Putamen (tissue), 1 donor: ENCODE measurements at regions not wholly inside any gene's neighbourhood (a gene's known extent, or its start where the extent isn't known, plus 50 kb on each side); places are given as distances from the start of the nearest gene placed in this dataset.

Source experiments
- DNase-seq: peaks from one replicate; pipeline ENCODE4 v3.0.0-alpha.2; 2016; ENCODE audit warnings: low spot score

- DNase-seq = no peak
Observed at GRCh38 chr9:126095546-126096190, 231.0 kb upstream of the MVB12B start.

GRCh38 chr9:126096340-126096739, 230.3 kb upstream of the MVB12B start:
- no peak for DNase-seq

- DNase-seq = no peak
Observed at GRCh38 chr9:126097679-126098078, 228.9 kb upstream of the MVB12B start.

GRCh38 chr9:126106404-126106803, 220.2 kb upstream of the MVB12B start:
- no peak for DNase-seq

GRCh38 chr9:126107693-126108092, 218.9 kb upstream of the MVB12B start:
- DNase-seq = peak; percentile 68

- no peak for DNase-seq
Observed at GRCh38 chr9:126108240-126108639, 218.4 kb upstream of the MVB12B start.

- DNase-seq = no peak
Observed at GRCh38 chr9:126109575-126109974, 217.1 kb upstream of the MVB12B start.

GRCh38 chr9:126111556-126111955, 215.1 kb upstream of the MVB12B start:
- no peak for DNase-seq

- no peak for DNase-seq
Observed at GRCh38 chr9:126112135-126112720, 214.4 kb upstream of the MVB12B start.

GRCh38 chr9:126113176-126113575, 213.5 kb upstream of the MVB12B start:
- DNase-seq = no peak

- DNase-seq = no peak
Observed at GRCh38 chr9:126113756-126114408, 212.7 kb upstream of the MVB12B start.

GRCh38 chr9:126114409-126114760, 212.2 kb upstream of the MVB12B start:
- no peak for DNase-seq

GRCh38 chr9:126114850-126115460, 211.7 kb upstream of the MVB12B start:
- no peak for DNase-seq

GRCh38 chr9:126116351-126117157, 210.1 kb upstream of the MVB12B start:
- DNase-seq = no peak

GRCh38 chr9:126117158-126117425, 209.5 kb upstream of the MVB12B start:
- DNase-seq = no peak

GRCh38 chr9:126117631-126118030, 209.0 kb upstream of the MVB12B start:
- DNase-seq = no peak

- no peak for DNase-seq
Observed at GRCh38 chr9:126119731-126120130, 206.9 kb upstream of the MVB12B start.

- no peak for DNase-seq
Observed at GRCh38 chr9:126122901-126123616, 203.6 kb upstream of the MVB12B start.

- no peak for DNase-seq
Observed at GRCh38 chr9:126123927-126124326, 202.7 kb upstream of the MVB12B start.

GRCh38 chr9:126125177-126125576, 201.5 kb upstream of the MVB12B start:
- DNase-seq = no peak

GRCh38 chr9:126125577-126125976, 201.1 kb upstream of the MVB12B start:
- no peak for DNase-seq

GRCh38 chr9:126125992-126126409, 200.6 kb upstream of the MVB12B start:
- no peak for DNase-seq
